Left renal cortex interstitium (tissue), 4 donors: ENCODE measurements at regions not wholly inside any gene's neighbourhood (a gene's known extent, or its start where the extent isn't known, plus 50 kb on each side); places are given as distances from the start of the nearest gene placed in this dataset.
A peak's percentile ranks its signal among the peaks of the same experiment; 100 is the strongest.

Experiments
- DNase-seq, 4 donors: peaks; one replicate each; pipeline ENCODE4 v3.0.0-alpha.2; 2013; ENCODE audit warnings: low read depth in 4 of 4, low spot score in 2 of 4, missing footprints in 1 of 4

- DNase-seq = no peak
These were observed 354.2 kb upstream of the TBL1XR1 start for GRCh38 chr3:177551431-177551836.

GRCh38 chr3:177552051-177552450 is 354.8 kb upstream of the TBL1XR1 start:
- DNase-seq = no peak

GRCh38 chr3:177553012-177553411 is 355.7 kb upstream of the TBL1XR1 start:
- no peak for DNase-seq

GRCh38 chr3:177553579-177553978 is 356.3 kb upstream of the TBL1XR1 start:
- DNase-seq = no peak

GRCh38 chr3:177554895-177555759 is 357.8 kb upstream of the TBL1XR1 start:
- no peak for DNase-seq

- DNase-seq = peak in 1 of 4 donors; percentile 41
These were observed 360.3 kb upstream of the TBL1XR1 start for GRCh38 chr3:177557548-177557947.

- no peak for DNase-seq
These were observed 364.1 kb upstream of the TBL1XR1 start for GRCh38 chr3:177561365-177561764.

GRCh38 chr3:177561769-177562392 is 364.6 kb upstream of the TBL1XR1 start:
- DNase-seq = no peak

GRCh38 chr3:177563243-177563780 is 366.0 kb upstream of the TBL1XR1 start:
- no peak for DNase-seq

GRCh38 chr3:177563792-177564191 is 366.5 kb upstream of the TBL1XR1 start:
- no peak for DNase-seq

GRCh38 chr3:177565981-177566380 is 368.7 kb upstream of the TBL1XR1 start:
- no peak for DNase-seq

GRCh38 chr3:177567833-177568232 is 370.6 kb upstream of the TBL1XR1 start:
- DNase-seq = no peak

- no peak for DNase-seq
These were observed 371.9 kb upstream of the TBL1XR1 start for GRCh38 chr3:177569193-177569592.

- no peak for DNase-seq
These were observed 372.8 kb upstream of the TBL1XR1 start for GRCh38 chr3:177569875-177570657.

GRCh38 chr3:177571271-177571943 is 374.1 kb upstream of the TBL1XR1 start:
- no peak for DNase-seq

GRCh38 chr3:177571944-177572315 is 374.6 kb upstream of the TBL1XR1 start:
- DNase-seq = no peak

- peak in 2 of 4 donors; percentile 49 to 54 for DNase-seq
These were observed 377.1 kb upstream of the TBL1XR1 start for GRCh38 chr3:177574222-177574856.

GRCh38 chr3:177576746-177577145 is 379.5 kb upstream of the TBL1XR1 start:
- DNase-seq = no peak

- no peak for DNase-seq
These were observed 381.2 kb upstream of the TBL1XR1 start for GRCh38 chr3:177578488-177578887.

- DNase-seq = no peak
These were observed 382.1 kb upstream of the TBL1XR1 start for GRCh38 chr3:177579419-177579818.
